ENCODE measurements at regions not wholly inside any gene's neighbourhood (a gene's known extent, or its start where the extent isn't known, plus 50 kb on each side); places are given as distances from the start of the nearest gene placed in this dataset.

DNA sequence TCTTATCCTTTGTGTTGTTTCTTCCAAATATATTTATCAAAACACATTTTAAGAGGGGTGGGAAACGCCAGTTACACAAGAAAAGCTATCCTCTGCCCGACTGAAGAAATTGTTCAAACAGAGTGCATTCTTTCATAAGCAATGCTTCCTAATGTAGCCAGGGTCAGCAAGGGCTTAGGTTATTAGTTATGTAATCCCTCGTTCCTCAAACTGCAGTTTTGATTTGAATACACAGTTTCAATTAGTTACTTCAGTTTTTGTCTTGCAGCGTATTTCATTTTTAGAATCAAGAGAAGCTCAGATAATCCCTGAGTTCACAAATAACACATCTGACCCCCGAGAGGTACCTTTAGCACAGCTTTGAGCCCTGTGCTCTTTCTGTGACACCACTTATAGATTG lies 141.7 kb upstream of the NRIP1 start:
- TF ChIP-seq, protein P1, sequence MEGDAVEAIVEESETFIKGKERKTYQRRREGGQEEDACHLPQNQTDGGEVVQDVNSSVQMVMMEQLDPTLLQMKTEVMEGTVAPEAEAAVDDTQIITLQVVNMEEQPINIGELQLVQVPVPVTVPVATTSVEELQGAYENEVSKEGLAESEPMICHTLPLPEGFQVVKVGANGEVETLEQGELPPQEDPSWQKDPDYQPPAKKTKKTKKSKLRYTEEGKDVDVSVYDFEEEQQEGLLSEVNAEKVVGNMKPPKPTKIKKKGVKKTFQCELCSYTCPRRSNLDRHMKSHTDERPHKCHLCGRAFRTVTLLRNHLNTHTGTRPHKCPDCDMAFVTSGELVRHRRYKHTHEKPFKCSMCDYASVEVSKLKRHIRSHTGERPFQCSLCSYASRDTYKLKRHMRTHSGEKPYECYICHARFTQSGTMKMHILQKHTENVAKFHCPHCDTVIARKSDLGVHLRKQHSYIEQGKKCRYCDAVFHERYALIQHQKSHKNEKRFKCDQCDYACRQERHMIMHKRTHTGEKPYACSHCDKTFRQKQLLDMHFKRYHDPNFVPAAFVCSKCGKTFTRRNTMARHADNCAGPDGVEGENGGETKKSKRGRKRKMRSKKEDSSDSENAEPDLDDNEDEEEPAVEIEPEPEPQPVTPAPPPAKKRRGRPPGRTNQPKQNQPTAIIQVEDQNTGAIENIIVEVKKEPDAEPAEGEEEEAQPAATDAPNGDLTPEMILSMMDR (conservative IDR thresholded peaks at IDR 0.05; ENCODE audit: low read depth, low read length) = no peak
- TF ChIP-seq, protein P2, sequence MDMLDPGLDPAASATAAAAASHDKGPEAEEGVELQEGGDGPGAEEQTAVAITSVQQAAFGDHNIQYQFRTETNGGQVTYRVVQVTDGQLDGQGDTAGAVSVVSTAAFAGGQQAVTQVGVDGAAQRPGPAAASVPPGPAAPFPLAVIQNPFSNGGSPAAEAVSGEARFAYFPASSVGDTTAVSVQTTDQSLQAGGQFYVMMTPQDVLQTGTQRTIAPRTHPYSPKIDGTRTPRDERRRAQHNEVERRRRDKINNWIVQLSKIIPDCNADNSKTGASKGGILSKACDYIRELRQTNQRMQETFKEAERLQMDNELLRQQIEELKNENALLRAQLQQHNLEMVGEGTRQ (IDR thresholded peaks at IDR 0.05; ENCODE audit: low read depth, low read length) = no peak
- TF ChIP-seq, protein P3, sequence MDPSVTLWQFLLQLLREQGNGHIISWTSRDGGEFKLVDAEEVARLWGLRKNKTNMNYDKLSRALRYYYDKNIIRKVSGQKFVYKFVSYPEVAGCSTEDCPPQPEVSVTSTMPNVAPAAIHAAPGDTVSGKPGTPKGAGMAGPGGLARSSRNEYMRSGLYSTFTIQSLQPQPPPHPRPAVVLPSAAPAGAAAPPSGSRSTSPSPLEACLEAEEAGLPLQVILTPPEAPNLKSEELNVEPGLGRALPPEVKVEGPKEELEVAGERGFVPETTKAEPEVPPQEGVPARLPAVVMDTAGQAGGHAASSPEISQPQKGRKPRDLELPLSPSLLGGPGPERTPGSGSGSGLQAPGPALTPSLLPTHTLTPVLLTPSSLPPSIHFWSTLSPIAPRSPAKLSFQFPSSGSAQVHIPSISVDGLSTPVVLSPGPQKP (IDR thresholded peaks at IDR 0.05; ENCODE audit: borderline replicate concordance, low read depth, low read length) = no peak
- TF ChIP-seq NFE2L2 (IDR thresholded peaks at IDR 0.05; ENCODE audit: low read depth, low read length) (no peak), RCOR1 (IDR thresholded peaks at IDR 0.05; ENCODE audit: insufficient replicate concordance, low read length) (no peak), MXI1 (IDR thresholded peaks at IDR 0.05; ENCODE audit: borderline replicate concordance, low read depth, low read length) (no peak), POLR2A (IDR thresholded peaks at IDR 0.05; ENCODE audit: low read depth, low read length) (no peak), FOS (IDR thresholded peaks at IDR 0.05; ENCODE audit: low read depth, low read length) (no peak), CEBPB (IDR thresholded peaks at IDR 0.05; ENCODE audit: low read depth, low read length) (no peak), CHD1 (IDR thresholded peaks at IDR 0.05; ENCODE audit: low read depth, low read length) (no peak), RAD21 (IDR thresholded peaks at IDR 0.05; ENCODE audit: low read length) (no peak), RFX5 (IDR thresholded peaks at IDR 0.05; ENCODE audit: low read depth, low read length) (no peak)

Measured in IMR-90 (cell line).